Urinary bladder (tissue), 3 donors: ENCODE measurements at regions not wholly inside any gene's neighbourhood (a gene's known extent, or its start where the extent isn't known, plus 50 kb on each side); places are given as distances from the start of the nearest gene placed in this dataset.

Source experiments
- DNase-seq: peaks from one replicate; pipeline ENCODE4 v3.0.0-alpha.2; 2015; ENCODE audit errors: extremely low spot score
- H3K27ac ChIP-seq: one replicate; pipeline ENCODE4 v1.5.1; 2013; ENCODE audit warnings: low read depth, mild to moderate bottlenecking, moderate library complexity
- H3K36me3 ChIP-seq: one replicate; pipeline ENCODE4 v1.6.1; 2013; ENCODE audit warnings: mild to moderate bottlenecking, moderate library complexity; ENCODE audit not compliant: insufficient read depth
- H3K4me1 ChIP-seq: one replicate; pipeline ENCODE4 v1.6.1; 2013; ENCODE audit warnings: mild to moderate bottlenecking, moderate library complexity; ENCODE audit not compliant: insufficient read depth
- H3K4me3 ChIP-seq: one replicate; pipeline ENCODE4 v1.5.1; 2013; ENCODE audit warnings: low read depth, low read length
- WGBS: extraction: QIAGEN DNeasy Blood & Tissue Kit; methylation state at CpG from one replicate; pipeline ENCODE4 v1.1.7; 2013; 5-methylcytosine and 5-hydroxymethylcytosine counted together
- donor health status: healthy with polysubstance abuse.
- donor health status: healthy.

DNA sequence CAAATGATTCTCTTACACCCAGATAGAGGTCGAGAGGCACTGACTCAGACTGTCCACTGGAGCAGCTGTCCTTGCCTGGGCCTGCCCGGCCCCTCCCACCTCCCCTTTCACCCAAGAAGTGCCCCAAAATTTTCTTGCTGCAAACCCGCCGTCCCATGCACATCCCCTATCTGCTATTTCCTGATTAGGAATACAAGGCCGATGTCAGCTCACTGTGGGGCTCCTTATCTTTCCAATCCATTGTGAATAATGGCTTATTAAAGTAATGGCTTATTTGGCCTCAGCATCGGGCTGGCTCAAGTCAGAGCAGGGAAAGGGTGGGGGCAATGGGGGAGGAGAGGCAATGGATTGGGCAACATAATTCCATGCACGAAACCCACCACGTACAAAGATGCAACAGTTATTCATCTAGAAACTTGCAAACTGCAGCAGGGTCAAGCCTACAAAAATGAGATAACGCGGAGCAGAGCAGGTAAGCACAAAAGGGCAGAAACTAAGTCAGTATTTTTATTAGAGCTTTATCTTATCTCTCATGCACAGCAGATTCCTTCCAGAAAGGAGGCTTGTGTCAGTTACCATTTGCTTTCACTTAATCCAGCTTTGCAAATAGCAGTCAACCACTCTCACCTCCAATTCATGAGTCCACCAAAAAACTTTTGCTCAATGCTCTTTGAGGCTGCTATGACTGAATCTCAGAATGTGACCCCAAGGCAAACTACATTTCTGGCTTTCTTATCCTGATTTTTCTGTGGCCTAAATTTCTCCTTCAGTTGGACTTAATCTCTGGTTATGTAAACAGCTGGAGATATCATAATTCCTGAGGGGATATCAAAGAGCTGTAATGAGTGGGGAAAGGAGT, 138.2 kb upstream of the OSMR start:
- H3K27ac ChIP-seq, result no peak overlapping the region
- 25% methylated on average over 10 of the region's 10 CpGs for WGBS
- no peaks in the 10 kb centered on the region for H3K36me3 ChIP-seq
- peaks cover 1% of the 10 kb centered on the region for H3K4me1 ChIP-seq
- no peak for DNase-seq
- H3K4me3 ChIP-seq, result no peak overlapping the region

DNA sequence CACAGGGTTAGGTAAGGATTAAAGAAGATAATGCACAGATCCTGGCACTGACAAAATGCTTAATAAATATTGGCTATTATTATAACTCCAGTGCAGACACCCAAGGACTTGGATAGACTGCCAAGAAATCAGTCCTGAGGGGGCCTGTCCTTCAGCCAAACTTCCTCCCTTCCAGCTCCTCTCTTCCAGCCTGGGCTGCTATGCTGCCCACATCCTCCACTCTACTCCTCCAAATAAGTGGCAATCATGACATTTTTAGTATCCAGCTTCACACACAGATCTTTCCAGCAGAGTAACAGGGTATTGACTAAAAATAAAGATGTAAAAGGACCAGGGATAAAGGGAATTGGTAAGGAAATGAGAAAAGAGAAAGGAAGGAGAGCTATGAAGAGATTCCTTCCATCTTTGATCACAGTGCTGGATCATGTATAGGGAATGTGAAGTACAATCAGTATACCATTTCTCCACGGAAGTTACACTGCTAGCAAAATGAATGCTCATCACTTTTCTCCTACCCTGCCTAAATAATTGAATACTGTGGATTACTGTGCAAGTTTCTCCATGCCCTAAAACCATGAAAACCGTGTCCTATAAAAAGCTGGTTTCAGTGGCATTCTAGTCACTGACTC, 136.0 kb upstream of the OSMR start:
- 48% methylated on average over 2 of the region's 2 CpGs for WGBS
- Histone ChIP-seq H3K36me3 (no peaks in the 10 kb centered on the region), H3K4me1 (peaks cover 1% of the 10 kb centered on the region), H3K4me3 (no peak overlapping the region), H3K27ac (no peak overlapping the region)
- no peak for DNase-seq

DNA sequence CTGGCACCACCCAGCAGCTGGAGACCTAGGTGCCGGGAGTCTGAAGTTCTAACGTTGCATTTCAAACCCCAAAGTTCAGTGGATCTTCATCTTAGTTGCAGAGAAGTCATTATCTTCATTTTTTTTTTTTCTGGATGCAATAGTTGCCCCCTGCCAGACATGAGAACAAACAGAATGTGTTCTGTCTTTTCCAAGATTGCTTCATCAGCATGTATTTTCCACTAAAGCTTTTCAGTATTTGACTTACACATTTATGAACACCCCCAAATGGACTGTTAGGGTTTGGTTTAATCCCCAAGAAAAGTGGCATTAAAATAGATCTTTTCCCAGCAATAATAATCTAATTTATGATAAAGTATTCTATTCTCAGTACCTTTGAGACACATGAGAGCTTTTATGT, 135.2 kb upstream of the OSMR start:
- Histone ChIP-seq H3K4me1 (peaks cover 1% of the 10 kb centered on the region), H3K36me3 (no peaks in the 10 kb centered on the region), H3K27ac (no peak overlapping the region), H3K4me3 (no peak overlapping the region)
- 69% methylated on average over 2 of the region's 2 CpGs for WGBS
- DNase-seq, result no peak

DNA sequence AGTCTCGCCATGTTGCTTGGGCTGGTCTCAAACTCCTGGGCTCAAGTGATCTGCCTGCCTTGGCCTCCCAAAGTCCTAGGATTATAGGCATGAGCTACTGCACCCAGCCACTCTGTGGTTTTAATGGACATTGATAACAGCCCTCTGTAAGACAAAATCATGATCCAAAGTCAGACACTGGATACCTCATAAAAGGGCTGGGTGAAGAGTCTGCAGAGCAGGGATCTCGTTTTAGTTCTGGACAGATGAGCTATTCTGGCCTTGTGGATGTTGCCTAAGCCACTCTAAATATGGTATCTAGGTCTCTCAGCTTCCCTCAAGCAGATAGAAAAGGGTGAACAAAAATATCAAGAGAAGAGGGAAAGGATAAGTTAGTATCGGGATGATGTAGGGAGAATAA, 133.4 kb upstream of the OSMR start:
- WGBS, result 75% methylated on average over 3 of the region's 3 CpGs
- no peaks in the 10 kb centered on the region for H3K36me3 ChIP-seq
- no peak overlapping the region for H3K27ac ChIP-seq
- H3K4me1 ChIP-seq, result peaks cover 1% of the 10 kb centered on the region
- H3K4me3 ChIP-seq, result no peak overlapping the region
- no peak for DNase-seq

DNA sequence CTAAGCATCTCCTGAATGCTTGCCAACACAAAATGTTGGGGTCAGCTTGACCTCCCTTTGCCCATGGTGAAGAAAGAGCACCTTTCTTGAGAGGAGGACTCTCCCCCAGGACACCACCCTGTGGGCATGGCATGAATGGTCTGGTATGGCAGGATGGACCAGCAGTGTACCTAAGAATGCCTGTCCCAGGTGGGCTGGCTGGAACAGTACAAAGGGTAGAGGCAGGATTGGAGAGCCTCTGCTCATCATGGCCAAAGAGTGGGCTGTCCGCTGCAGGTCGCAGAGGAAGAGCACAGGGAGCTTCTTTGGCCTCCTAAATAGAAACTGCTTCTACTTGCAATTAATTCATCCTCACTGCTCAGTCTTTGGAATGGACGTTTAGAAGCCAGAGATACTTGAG, 131.6 kb upstream of the OSMR start:
- 88% methylated on average over 3 of the region's 3 CpGs for WGBS

GRCh38 chr5:38714703-38715355, 131.0 kb upstream of the OSMR start:
- Histone ChIP-seq H3K4me3 (no peak overlapping the region), H3K4me1 (no peaks in the 10 kb centered on the region), H3K27ac (no peak overlapping the region), H3K36me3 (no peaks in the 10 kb centered on the region)
- 59% methylated on average over 1 of the region's 1 CpG for WGBS
- DNase-seq, result no peak

More for the DNA sequence above, 131.6 kb upstream of the OSMR start:
- no peaks in the 10 kb centered on the region for H3K4me1 ChIP-seq
- no peaks in the 10 kb centered on the region for H3K36me3 ChIP-seq
- DNase-seq, result no peak
- no peak overlapping the region for H3K27ac ChIP-seq
- H3K4me3 ChIP-seq, result no peak overlapping the region

DNA sequence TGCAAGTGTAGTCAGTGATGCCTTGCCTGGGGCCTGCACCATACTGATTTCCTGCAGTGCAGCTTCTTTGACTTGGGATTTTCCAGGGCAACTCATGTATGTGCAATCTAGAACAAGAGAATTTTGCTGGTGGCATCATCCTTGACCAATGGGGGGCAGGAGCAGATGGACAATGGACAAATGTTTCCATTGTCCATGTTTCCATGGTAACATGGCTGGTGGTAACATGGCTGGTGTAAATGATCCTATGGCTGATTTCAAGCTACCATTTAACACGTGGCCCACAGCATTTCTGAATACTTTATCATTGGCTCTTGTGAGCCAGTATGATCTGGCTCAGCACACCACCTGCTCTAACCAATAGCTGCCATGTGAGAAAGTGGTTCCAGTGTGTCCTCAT, 130.1 kb upstream of the OSMR start:
- H3K27ac ChIP-seq, result no peak overlapping the region
- 90% methylated on average over 1 of the region's 1 CpG for WGBS
- no peak overlapping the region for H3K4me3 ChIP-seq
- no peak for DNase-seq
- no peaks in the 10 kb centered on the region for H3K4me1 ChIP-seq
- no peaks in the 10 kb centered on the region for H3K36me3 ChIP-seq

GRCh38 chr5:38716516-38716915, 129.3 kb upstream of the OSMR start:
- no peak for DNase-seq
- WGBS, result 65% methylated on average over 5 of the region's 5 CpGs
- Histone ChIP-seq H3K27ac (no peak overlapping the region), H3K36me3 (no peaks in the 10 kb centered on the region), H3K4me1 (no peaks in the 10 kb centered on the region), H3K4me3 (no peak overlapping the region)

DNA sequence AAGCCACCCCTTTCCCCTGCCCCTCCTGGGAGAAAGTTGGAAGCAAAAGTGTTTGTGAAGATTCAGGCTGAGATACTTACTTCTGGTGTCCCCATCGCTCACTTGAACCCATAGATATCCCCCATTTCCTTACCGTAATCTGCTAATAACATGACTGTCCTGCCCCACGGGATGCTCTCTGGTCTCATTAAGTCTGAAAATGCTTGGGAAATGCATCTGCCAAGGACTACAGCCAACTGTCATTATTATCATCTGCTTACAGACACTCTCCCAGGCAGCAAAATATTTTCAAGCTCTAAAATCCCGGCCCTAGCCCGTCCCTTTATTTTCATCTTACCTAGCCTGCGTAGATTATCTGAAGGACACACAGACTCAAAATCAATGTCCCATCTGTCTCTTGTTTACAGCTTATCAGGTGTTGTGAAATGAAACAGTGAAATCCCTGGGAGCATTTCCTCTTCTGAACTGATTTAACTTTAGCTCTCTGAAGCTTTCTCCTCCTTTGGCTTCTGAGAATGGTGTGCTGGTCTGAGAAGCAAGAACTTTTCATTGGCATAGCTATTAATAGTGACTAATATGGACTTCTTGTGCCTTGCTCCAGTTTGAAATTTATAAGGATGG, 126.9 kb upstream of the OSMR start:
- H3K4me1 ChIP-seq, result no peaks in the 10 kb centered on the region
- 23% methylated on average over 6 of the region's 6 CpGs for WGBS
- H3K27ac ChIP-seq, result no peak overlapping the region
- H3K36me3 ChIP-seq, result no peaks in the 10 kb centered on the region
- no peak overlapping the region for H3K4me3 ChIP-seq
- DNase-seq, result no peak

GRCh38 chr5:38719403-38719802, 126.4 kb upstream of the OSMR start:
- WGBS, result 29% methylated on average over 1 of the region's 1 CpG
- DNase-seq, result no peak
- H3K36me3 ChIP-seq, result no peaks in the 10 kb centered on the region
- no peak overlapping the region for H3K4me3 ChIP-seq
- no peaks in the 10 kb centered on the region for H3K4me1 ChIP-seq
- H3K27ac ChIP-seq, result no peak overlapping the region

DNA sequence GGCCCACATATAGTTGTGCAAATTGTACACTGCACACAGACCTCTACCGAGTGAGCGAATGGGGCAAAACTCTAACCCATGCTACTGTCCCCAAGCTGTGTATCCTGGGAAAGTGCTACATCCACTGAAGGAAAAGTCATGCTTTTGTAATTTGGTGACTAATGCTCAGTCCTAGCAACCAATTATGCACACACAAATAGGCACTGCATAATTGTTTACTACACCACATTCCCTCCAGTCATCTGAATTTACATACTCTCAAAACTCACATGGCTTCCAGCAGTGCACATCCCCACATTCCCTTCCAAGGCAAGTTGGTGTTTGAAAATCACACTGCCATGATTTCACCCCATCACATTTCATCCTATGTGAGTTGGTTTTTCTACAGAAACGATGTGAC, 125.9 kb upstream of the OSMR start:
- WGBS, result 78% methylated on average over 3 of the region's 3 CpGs
- Histone ChIP-seq H3K4me1 (no peaks in the 10 kb centered on the region), H3K36me3 (no peaks in the 10 kb centered on the region), H3K4me3 (no peak overlapping the region), H3K27ac (no peak overlapping the region)
- no peak for DNase-seq

DNA sequence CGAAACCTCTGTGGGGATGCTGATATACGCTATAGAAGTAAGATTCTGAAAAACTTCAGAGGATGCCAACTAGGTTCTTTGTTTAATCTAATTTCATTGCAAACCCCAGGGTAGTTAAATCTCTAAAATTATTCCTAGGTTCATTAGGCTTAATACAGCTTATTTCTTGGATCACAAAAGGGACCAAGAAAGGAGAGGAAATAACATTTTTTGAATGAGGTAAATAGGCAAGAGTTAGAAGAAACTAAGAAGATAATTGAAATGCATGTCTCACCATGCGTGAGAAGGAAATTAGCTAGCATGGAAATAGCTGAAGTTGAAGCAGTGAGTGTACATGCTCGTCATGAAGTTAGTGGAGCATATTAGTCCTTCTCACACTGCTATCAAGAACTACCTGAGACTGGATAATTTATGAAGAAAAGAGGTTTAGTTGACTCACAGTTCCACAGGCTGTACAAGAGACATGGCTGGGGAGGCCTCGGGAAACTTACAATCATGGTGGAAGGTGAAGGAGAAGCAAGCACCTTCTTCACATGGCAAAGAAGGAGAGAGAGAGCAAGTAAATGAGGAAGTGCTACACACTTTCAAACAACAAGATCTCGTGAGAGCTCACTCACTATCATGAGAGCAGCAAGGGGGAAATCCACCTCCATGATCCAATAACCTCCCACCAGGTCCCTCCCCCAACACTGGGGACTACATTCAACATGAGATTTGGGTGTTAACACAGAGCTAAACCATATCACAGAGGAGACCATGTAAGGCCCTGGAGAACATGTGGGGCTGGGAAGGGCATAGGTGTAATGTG, 125.1 kb upstream of the OSMR start:
- 94% methylated on average over 6 of the region's 6 CpGs for WGBS
- no peak overlapping the region for H3K4me3 ChIP-seq

DNA sequence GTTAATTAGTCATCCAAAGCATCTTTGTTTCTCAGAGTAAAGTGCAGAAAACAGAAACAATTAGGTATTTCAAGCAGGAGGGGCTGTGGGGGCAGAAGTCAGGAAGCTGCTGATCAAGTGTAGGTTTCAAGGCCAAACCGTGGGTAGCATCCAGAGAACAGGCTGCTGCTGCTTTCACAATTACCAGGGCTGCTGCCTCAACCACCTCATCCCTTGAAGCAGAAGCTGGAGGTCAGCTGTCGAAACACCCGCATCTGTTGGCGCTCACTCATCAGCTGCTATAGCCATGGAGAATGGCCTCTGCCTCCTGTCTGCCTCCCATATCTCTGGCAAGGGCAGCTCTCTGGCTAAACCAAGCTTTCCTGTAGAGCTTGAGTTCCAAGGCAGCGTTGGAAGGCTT, 122.9 kb upstream of the OSMR start:
- WGBS, result 77% methylated on average over 5 of the region's 5 CpGs
- Histone ChIP-seq H3K36me3 (no peaks in the 10 kb centered on the region), H3K4me1 (no peaks in the 10 kb centered on the region), H3K27ac (no peak overlapping the region), H3K4me3 (no peak overlapping the region)
- no peak for DNase-seq

More for the DNA sequence above, 125.1 kb upstream of the OSMR start:
- H3K27ac ChIP-seq, result no peak overlapping the region
- no peaks in the 10 kb centered on the region for H3K4me1 ChIP-seq
- no peaks in the 10 kb centered on the region for H3K36me3 ChIP-seq
- DNase-seq, result no peak
